GM19240 (cell line): ENCODE measurements at regions not wholly inside any gene's neighbourhood (a gene's known extent, or its start where the extent isn't known, plus 50 kb on each side); places are given as distances from the start of the nearest gene placed in this dataset.

Source experiments
- DNase-seq: peaks from one replicate; pipeline ENCODE4 v3.0.0; 2011; ENCODE audit warnings: low spot score; ENCODE audit not compliant: insufficient read length

DNA sequence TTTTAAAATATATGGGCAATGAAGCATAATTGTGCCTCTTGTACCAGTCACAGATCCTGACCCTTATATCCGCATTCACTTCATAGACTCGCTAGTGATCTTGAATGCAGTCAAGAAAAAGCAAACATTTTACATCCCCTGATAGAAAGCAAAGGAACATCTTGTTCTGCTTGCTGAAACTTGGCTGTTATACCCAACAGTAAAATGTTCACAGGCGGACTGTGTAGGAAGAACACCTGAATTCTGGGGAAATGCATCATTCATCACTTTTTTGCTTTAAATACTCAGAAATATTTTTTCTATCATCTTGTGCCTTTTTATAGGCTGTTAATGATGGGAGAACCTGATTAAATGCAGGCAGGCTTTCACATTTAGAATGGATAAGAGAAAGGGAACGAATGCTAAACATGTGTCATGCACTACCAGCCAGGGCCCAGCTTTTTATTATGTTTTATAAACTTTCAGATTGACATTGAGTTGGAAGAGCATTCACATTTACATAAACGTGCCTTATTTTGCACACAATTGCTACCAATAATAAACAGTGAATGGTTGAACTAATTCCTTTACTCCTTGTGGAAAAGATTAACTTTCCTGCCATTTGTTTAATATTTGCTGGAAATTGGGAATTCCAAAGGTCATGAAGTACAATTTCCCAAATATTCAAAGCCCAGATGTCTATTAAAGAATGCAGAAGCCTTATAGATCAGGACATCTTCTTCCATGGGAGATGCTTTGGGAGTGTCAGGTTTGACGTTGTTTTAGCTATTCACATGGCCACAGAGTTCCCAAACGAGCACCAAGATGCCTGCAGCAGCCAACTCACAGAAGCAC, 756.2 kb downstream of the TLE1 start:
- DNase-seq = no peak

DNA sequence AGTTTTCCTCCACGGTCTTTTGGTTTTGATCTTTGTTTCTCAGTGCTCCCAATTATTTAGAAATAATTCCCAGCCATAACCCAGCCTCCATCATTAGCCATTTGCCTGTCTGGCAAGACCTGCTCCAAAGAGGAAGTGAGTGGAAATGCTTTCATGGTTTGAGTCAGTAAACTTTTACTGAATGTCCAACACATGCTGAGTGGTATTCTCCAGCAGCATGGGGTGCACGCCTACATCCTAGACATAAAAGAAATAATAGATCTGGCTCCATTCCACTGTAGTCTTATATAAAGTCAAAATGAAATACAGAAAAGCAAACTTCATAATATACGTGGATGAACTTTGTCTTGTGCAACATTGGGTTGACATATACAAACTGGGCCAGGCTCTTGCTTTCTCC, 757.2 kb downstream of the TLE1 start:
- no peak for DNase-seq

DNA sequence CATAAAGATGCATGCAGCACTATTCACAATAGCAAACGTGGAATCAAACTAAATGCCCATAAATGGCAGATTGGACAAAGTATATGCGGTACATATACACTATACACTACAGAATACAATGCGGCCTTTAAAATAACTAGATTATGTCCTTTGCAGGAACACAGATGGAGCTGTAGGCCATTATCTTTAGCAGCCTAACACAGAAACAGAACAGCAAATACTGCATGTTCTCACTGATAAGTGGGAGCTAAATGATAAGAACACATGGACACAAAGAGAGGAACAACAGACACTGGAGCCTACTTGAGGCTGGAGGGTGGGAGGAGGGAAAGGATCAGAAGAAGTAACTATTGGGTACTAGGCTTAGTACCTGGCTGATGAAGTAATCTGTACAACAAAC, 758.2 kb downstream of the TLE1 start:
- DNase-seq = no peak

DNA sequence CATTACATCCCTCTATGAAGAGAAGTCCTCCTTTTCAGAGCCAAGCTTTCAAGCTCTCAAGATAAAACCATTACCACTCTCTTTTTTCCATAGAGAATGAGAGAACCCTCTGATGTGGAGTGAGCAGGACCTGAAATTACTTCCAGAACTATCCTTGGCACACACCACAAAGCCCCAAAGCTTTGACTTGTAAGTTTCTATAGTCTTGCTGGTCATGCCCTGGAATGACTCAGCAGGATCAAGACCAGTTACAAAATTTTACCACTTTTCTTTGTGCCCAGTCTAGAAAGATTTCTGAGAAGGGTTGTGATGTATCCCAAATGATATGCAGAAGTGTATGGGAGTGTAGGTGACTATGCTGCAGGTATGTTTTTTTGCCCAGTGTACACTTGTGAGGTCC, 760.6 kb downstream of the TLE1 start:
- no peak for DNase-seq

DNA sequence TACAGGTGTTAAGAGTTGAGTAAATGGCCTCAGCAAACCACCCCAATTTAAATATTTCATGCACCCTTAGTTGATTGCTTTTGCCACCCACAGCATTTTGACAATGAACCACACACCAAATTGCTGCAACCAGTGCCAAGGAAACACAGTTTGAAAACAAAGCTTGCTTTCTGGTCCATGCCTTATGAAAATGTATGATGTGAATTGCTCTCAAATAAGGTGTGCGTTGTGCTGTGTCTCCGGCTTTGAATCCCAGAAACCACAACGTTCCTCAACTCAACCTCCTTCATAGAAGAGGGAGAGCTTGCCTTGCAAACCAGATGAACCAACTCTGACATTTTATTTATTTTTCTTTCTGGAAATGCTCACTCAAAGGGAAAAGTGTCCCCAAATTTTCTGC, 762.7 kb downstream of the TLE1 start:
- DNase-seq = no peak

DNA sequence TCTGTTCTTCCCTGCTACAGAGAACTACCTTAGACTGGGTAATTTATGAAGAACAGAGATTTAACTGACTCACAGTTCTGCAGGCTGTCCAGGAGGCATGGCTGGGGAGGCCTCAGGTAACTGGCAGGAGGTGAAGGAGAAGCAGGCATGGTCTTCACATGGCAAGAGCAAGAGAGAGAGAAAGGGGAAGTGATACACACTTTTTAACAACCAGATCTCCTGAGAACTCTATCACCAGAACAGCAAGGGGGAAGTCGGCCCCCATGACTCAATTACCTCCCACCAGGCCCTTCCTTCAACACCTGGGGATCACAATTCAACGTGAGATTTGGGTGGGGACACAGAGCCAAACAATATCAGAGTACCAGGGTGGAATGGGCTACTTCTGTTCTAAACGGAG, 766.8 kb downstream of the TLE1 start:
- DNase-seq = no peak

DNA sequence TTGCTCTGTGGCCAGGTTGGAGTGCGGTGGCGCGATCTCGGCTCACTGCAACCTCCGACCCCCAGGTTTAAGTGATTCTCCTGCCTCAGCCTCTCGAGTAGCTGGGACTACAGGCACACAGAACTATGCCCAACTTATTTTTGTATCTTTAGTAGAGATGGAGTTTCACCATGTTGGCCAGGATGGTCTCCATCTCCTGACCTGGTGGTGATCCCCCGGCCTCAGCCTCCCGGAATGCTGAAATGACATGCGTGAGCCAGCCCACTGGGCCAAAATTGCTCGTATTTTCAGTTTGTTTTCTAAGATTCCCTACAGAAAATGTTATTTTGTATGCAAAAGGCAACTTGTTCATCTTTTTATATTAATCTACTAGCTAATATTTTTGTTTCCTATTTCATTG, 782.6 kb downstream of the TLE1 start:
- no peak for DNase-seq

DNA sequence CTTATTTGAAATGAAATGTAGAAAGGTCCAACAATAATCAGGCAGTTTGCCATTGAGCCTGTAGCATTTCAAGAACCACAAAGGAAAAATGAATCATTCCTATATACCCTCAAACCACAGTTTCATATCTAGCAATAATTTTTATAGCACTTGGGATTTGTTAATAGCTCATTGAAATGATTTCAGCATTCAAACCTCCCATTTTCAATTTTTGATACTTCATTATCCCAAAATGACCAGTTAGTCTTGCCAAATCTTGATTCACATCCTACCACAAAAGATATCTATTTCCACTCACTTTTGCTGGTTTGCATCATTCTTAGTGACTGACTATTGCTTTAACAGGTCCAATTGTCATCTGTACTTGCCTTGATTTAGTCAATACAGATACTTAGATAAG, 790.1 kb downstream of the TLE1 start:
- DNase-seq = no peak

DNA sequence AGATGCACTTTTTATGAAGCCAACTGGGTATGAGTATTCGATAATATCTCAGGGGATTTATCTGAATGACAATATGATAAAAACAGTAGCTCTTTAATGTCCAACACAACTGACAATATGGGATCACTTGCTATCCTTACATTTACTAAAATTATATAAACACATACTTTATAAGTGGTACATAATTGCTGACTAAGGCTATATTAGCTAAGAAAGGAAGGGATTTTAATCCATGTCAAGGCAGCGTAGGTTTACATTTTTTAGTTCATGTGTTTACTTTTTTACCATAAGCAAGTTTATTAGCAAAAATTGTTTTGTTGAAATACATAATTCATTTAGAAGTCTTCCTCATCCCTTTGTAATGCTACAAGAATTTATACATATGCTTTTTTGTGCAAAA, 796.2 kb downstream of the TLE1 start:
- no peak for DNase-seq

DNA sequence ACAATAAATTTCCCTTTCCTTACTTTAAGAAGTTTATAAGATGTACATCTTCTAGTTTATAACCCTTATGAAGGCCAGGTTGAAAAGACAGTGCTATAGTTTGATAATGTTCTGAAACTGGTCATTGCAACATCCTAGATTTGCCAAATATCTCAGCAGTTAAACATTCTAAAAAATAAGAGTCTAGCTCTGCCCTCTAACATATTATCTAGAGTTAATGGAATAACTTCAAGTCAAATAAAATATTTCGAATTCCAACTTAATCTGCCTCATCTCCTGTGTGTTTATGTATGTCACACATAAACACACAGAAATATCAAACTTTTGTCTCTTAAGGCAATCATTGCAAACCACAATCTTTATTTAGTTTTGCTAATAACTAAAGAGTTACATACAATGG, 796.6 kb downstream of the TLE1 start:
- no peak for DNase-seq

DNA sequence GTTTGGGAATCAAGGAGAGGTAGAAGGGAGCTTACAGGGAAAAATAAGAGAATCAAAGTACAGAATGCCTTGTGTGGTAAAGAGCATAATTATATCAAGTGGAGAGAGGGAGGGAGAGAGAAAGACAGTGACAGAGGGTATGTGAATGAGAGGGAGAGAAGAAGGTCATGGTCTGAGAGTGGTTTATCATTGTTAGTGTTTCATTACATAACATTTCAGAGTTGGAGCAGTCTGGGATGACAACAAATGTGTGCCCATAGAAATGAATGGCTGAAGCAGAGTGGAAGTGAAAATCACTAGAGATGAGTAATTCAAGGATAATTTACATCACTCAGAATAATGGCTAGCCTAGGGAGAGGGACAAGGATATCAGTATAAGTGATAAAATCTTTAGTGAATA, 799.2 kb downstream of the TLE1 start:
- DNase-seq = no peak

DNA sequence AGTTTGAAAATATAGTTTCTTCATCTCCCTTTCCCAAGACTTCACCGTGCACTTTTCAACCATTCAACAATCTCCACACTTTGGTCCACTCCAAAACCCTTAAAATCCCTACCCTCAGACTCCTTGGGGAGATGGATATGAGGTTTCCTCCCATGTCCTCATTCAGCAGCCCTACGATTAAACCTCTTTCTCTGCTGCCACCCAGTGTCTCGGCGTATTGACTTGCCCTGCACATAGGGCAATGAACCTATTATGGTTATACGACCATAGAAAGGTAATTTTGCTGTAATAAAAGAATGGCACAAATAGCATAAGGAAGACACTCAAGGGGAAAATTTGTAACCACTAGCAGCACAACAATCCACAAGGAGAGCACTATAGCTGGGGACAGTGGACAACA, 803.5 kb downstream of the TLE1 start:
- no peak for DNase-seq

DNA sequence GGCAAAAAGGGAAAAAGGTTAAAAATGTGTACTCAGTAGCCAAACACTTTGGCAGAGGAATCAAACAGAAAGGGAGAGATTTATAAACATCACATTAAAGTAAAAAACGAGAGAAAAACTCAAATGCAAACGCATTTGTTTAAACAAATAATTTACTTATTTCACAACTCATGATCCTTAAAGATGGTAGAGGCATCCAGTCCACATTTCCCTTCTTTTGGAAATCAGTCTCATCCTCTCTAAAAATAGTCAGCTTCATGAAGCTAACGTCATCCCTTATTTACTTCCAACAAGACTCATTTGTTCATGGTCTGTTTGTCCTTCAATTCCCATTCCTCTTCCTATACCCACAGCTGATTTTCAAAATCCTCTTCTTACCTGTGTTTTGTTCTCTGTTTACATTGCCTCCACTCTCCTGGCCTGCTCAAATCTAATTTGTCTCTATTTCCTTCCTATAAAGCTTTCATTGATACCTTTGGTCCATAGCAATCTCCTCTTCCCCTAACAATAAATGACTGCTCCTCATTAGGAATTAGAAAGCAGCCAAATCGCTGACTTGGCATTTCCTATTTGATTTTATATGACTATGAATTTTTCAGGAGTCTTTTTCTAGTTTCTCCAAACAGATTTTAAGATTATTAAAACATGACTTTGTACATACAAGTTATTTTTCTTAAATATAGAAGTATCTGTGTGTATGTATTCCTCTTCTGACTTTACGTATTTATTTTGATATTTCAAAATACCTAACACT, 805.3 kb downstream of the TLE1 start:
- no peak for DNase-seq

DNA sequence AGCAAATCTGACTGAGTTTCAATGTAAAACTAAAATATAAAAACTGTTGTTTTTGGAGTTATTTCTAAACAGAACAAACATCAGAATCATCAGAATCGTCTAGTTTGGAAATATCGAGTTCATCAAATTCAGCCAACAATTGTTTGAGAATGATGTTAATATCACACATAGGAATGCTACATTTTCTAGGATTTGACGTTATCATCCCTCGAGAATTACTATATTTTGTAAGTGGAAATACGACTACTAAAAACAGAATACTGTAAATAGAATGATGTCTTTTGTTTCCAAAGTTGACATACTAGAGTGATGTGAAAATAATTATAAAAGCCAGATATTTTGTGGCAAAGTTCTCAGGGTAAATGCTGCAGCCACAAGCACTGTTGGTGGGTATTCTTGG, 805.9 kb downstream of the TLE1 start:
- DNase-seq = no peak

DNA sequence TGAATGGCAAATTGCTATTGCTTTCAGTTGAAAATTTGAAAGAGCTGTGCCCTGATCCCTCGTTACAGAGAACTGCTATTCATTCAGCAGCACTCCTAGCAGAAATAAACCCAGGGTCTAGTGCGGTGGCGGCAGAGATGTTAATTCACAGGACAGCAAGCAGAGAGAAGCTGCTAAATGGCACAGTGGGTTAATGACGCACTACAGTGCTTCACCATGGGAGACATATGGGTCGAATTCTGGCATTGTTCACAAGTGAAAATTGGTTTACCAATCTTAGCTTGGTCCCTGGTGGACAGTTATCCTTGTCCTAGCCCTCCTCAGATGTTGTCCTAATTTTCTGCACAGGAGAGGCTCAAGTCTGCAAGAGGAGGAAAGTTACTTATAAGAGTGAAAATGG, 807.4 kb downstream of the TLE1 start:
- DNase-seq = no peak

DNA sequence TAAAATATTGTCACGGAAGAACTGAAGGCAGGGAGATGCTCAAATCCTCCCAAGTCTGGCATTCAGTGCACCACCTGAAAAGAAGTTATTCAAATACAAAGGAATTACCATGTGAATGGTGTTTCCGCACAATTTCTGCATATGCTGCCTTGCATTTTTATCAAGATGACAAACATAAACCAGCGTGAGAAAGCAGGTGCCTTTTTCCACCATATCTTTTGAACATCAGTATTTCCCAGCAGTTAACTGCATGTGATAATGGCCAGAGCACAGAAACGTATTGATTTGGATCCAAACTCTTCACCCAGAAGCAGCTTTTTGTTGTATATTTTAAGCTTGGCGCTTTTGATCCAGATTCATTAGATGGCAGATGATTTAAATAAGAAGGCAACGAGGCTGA, 808.0 kb downstream of the TLE1 start:
- DNase-seq = no peak

DNA sequence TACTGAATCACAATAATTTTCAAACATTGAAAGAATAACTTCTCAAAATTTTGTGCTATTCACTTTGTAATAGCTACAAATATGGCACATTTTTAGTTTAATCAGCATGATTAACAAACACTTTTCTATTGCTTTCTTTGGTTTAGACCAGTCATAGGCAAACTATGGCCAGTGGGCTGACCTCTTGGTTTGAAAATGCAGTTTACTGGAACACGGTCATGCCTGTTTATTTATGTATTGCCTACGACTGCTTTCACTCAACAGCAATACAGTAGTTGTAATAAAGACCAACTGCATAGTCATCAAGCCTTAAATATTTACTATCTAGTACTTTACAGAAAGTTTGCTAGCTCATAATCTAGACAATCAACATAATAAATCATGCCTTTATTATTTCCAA, 810.8 kb downstream of the TLE1 start:
- DNase-seq = no peak

DNA sequence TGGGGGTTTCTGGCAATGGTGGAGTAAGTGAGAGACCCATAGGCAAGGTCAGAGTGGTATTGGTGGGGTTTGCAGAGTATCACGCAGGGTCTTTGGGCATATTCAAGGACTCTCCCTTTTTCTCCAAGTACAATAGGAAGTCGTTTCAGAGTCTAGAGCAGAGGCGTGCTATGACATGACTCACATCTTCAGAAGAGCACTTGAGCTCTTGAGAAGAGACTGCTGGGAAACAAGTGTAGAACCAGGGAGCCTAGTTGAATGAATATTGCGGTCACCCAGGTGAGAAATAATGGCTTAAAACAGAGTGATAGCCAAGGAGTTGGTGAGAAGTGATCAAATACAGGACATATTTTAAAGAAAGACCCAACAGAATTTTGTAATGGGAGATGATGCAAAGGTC, 813.4 kb downstream of the TLE1 start:
- no peak for DNase-seq

DNA sequence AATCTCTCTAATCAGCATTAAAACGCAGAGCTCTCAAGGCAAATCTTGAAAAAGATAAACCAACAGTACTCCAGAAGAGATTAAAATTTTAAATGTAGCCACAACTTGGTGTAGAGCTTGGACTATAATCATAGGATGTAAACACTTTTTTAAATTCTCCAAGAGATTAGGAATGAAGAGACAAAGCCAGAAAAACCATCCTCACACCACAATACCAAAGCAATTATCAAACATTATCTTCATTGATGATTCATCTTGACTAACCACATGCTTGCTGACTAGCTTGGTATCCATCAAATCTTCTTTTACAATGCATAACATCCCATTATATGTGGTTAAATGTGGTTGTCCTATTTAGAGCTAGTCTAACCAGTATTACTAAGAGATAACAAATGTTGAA, 815.1 kb downstream of the TLE1 start:
- no peak for DNase-seq

DNA sequence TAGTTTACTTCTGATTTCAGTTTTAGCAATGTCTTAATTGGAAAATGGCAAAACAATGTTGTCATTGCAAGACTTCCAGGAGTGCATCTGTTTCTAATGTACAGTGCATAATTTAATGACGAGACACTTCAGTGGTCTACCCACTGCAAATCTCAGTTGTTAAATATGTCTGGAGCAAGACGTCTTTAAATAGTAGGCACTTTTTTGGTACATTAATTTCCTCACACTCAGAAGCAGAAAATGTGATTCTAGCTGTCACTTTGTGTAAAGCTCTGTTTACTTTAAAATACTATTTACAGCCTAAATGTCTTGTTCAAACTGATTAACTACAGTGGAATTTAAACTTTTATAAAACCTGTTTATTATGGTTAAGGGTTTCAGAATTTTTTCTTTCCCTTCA, 815.5 kb downstream of the TLE1 start:
- no peak for DNase-seq

DNA sequence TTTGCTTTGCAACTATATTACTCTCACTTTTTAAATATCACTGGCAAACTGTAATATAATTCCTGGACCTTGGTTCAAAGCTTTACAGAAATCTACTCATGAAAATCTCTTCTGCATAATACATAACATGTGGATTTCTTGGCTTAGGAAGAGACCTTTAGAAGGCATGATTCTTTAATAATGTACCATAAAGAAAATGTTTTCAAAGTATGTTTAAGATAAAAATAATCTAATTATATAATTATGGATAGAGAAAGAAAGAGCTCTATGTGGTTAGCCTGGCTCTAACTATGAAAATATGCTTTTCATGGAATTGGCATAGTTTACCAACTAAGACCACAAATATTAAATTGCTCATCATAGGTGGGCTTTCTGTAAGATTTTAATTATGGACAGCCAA, 817.8 kb downstream of the TLE1 start:
- no peak for DNase-seq

DNA sequence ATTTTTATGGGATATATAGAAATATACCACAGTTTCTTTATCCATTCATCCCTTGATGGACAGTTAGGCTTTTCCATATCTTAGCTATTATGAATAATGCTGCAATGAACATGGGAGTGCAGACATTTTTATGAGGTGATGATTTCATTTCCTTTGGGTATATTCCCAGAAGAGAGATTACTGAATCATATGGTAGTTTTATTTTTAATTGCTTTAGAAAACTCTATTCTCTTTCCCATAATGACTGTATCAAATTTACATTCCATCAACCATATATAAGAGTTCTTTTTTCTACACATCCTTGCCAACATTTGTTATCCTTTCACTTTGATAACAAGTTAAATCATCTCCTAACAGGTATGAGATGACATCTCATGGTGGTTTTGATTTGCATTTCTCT, 821.6 kb downstream of the TLE1 start:
- DNase-seq = no peak

DNA sequence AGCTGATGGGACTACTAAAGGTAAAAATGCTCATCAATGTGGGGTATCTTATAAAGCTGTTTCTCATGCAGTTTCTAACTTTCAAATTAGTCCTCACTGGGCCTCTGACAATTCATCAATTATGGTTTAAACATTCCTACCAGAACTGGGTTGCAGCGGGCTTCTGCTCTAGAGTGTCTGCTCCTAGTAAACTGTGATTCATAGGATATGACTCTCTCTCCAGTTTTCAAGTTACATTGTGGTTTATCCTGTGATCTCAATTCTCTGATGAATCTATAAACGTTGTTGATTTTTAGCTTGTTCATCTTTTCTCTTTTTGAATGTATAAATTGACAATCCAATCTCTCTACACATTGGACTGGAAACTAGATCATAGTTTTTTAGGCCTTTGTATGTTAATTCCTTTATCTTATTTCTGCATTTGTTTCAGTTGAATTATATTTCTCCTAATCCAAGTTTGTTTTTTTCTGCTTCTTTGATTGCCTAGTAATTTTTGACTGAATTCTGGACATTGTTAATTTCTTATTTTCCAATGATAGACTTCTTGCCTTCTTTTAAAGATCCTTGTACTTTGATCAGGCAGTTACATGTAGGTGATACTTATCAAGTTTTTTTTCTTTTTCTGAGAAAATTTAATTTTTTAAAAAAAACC, 822.6 kb downstream of the TLE1 start:
- DNase-seq = no peak
